Mesenchymal stem cell (in vitro differentiated cells and primary cell): ENCODE measurements at regions not wholly inside any gene's neighbourhood (a gene's known extent, or its start where the extent isn't known, plus 50 kb on each side); places are given as distances from the start of the nearest gene placed in this dataset.

Experiments used
- DNase-seq: peaks from one replicate; pipeline ENCODE4 v3.0.0-alpha.2; 2013
- H2AFZ ChIP-seq: one replicate; pipeline ENCODE4 v1.6.1; 2013; ENCODE audit warnings: low read depth, mild to moderate bottlenecking, control low read depth, inconsistent platforms, low read length, moderate library complexity
- H2AK5ac ChIP-seq: 2 replicates; pipeline ENCODE4 v1.6.1; 2013; ENCODE audit warnings: low read length, moderate library complexity, mild to moderate bottlenecking, inconsistent platforms; ENCODE audit not compliant: severe bottlenecking
- H2BK120ac ChIP-seq: one replicate; pipeline ENCODE4 v1.6.1; 2013; ENCODE audit warnings: low read depth, mild to moderate bottlenecking, inconsistent platforms, low read length, moderate library complexity
- H2BK12ac ChIP-seq, 2 experiments: one replicate each; pipeline ENCODE4 v1.6.1; 2013; ENCODE audit warnings: inconsistent platforms in 2 of 2, low read length in 2 of 2, mild to moderate bottlenecking in 2 of 2, moderate library complexity in 2 of 2, control low read depth in 1 of 2
- H2BK15ac ChIP-seq: one replicate; pipeline ENCODE4 v1.6.1; 2013; ENCODE audit warnings: mild to moderate bottlenecking, low read depth, inconsistent platforms; ENCODE audit not compliant: poor library complexity, severe bottlenecking
- H2BK5ac ChIP-seq: 2 replicates; pipeline ENCODE4 v1.6.1; 2013; ENCODE audit warnings: low read depth, mild to moderate bottlenecking, low read length, control low read depth, inconsistent platforms; ENCODE audit not compliant: poor library complexity, severe bottlenecking
- H3K14ac ChIP-seq, 2 experiments: one replicate each; pipeline ENCODE4 v1.6.1; 2013; ENCODE audit warnings: inconsistent platforms in 2 of 2, low read length in 2 of 2, control low read depth in 1 of 2, mild to moderate bottlenecking in 1 of 2, moderate library complexity in 1 of 2
- H3K18ac ChIP-seq, 2 experiments: one replicate each; pipeline ENCODE4 v1.6.1; 2013; ENCODE audit warnings: inconsistent platforms in 2 of 2, low read length in 2 of 2, control low read depth in 1 of 2, low read depth in 1 of 2, mild to moderate bottlenecking in 1 of 2
- H3K23ac ChIP-seq, 2 experiments: one replicate each; pipeline ENCODE4 v1.6.1; 2013; ENCODE audit warnings: inconsistent platforms in 2 of 2, low read length in 2 of 2, mild to moderate bottlenecking in 2 of 2, moderate library complexity in 2 of 2, control low read depth in 1 of 2
- H3K27ac ChIP-seq: 2 replicates; pipeline ENCODE4 v1.5.1; 2013; ENCODE audit warnings: mild to moderate bottlenecking, moderate library complexity, low read length, control low read depth, inconsistent platforms; ENCODE audit not compliant: poor library complexity, severe bottlenecking
- H3K27me3 ChIP-seq, 2 experiments: 2 replicates each; pipeline versions ENCODE4 v1.6.1 to v1.7.0; 2013; ENCODE audit warnings: low read length in 2 of 2, mild to moderate bottlenecking in 2 of 2, moderate library complexity in 2 of 2, control low read depth in 1 of 2, inconsistent platforms in 1 of 2; ENCODE audit not compliant: control insufficient read depth in 1 of 2, insufficient read depth in 1 of 2
- H3K36me3 ChIP-seq, 2 experiments: 2 replicates each; pipeline versions ENCODE4 v1.6.1 to v1.7.0; 2013; ENCODE audit warnings: low read length in 2 of 2, control low read depth in 1 of 2, inconsistent platforms in 1 of 2, low read depth in 1 of 2, mild to moderate bottlenecking in 1 of 2; ENCODE audit not compliant: insufficient read depth in 2 of 2, control insufficient read depth in 1 of 2
- H3K4ac ChIP-seq, 2 experiments: one replicate each; pipeline ENCODE4 v1.6.1; 2013; ENCODE audit warnings: inconsistent platforms in 2 of 2, low read length in 2 of 2, mild to moderate bottlenecking in 2 of 2, moderate library complexity in 2 of 2, control low read depth in 1 of 2, low read depth in 1 of 2
- H3K4me1 ChIP-seq: 2 replicates; pipeline ENCODE4 v1.6.1; 2013; ENCODE audit warnings: low read depth, low read length, control low read depth; ENCODE audit not compliant: control insufficient read depth, insufficient read depth
- H3K4me2 ChIP-seq: 2 replicates; pipeline ENCODE4 v1.6.1; 2013; ENCODE audit warnings: low read length, mild to moderate bottlenecking, inconsistent platforms; ENCODE audit not compliant: poor library complexity, severe bottlenecking
- H3K4me3 ChIP-seq, 2 experiments: 2 replicates each; pipeline versions ENCODE4 v1.5.1 to v1.7.0; 2013; ENCODE audit warnings: low read length in 2 of 2, mild to moderate bottlenecking in 2 of 2, control low read depth in 1 of 2, low read depth in 1 of 2; ENCODE audit not compliant: insufficient read depth in 1 of 2
- H3K79me1 ChIP-seq: replicated peaks from 2 replicates; pipeline ENCODE4 v1.6.1; 2013; ENCODE audit warnings: mild to moderate bottlenecking, control low read depth, low read length, inconsistent platforms; ENCODE audit not compliant: poor library complexity, severe bottlenecking
- H3K9ac ChIP-seq: 2 replicates; pipeline ENCODE4 v1.7.0; 2013; ENCODE audit warnings: mild to moderate bottlenecking, low read length, moderate library complexity
- H3K9me3 ChIP-seq: 2 replicates; pipeline ENCODE4 v1.7.0; 2013; ENCODE audit warnings: mild to moderate bottlenecking, low read length; ENCODE audit not compliant: control insufficient read depth
- H4K8ac ChIP-seq: one replicate; pipeline ENCODE4 v1.6.1; 2013; ENCODE audit warnings: inconsistent platforms, mild to moderate bottlenecking, low read length, moderate library complexity
- H4K91ac ChIP-seq: one replicate; pipeline ENCODE4 v1.6.1; 2013; ENCODE audit warnings: mild to moderate bottlenecking, low read length, inconsistent platforms
- WGBS: methylation state at CpG from one replicate; pipeline ENCODE4 v1.1.7; 2013; ENCODE audit warnings: mixed read lengths; 5-methylcytosine and 5-hydroxymethylcytosine counted together

DNA sequence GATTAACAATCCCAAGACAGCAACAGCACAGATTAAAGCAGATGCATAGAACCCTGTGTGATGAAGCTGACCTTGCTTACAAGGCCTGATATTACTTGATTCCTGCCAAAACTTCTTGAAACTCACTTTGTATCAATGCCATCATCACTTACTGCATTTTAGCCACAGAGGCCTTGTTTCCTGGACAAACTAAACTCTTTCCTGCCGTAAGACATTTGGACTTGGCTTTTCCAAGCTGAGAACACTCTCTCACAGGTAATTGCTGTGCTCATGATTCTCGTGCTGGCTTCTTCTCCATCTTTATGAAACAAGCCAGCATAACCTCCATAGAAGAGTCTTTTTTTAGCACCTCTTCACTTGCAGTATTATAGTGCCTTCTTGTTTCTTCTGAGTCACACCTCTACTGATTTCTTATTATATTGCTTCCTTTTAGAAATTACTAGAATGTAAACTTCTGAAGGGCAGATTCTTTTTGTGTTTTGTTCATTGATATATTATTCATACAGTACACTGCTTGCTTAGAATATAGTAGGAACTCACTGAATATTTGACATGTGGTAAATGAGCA, 456.5 kb upstream of the ZNF608 start:
- no peak overlapping the region for H2BK12ac ChIP-seq
- no peak overlapping the region for H4K91ac ChIP-seq
- no peak overlapping the region for H3K18ac ChIP-seq
- H4K8ac ChIP-seq: no peak overlapping the region
- no peaks in the 10 kb centered on the region for H3K36me3 ChIP-seq
- no peak overlapping the region for H3K9ac ChIP-seq
- no peak for DNase-seq
- no peaks in the 10 kb centered on the region for H3K79me1 ChIP-seq
- no peak overlapping the region for H3K4ac ChIP-seq
- no peaks in the 10 kb centered on the region for H3K27me3 ChIP-seq
- H3K27ac ChIP-seq: no peak overlapping the region
- peaks cover 6% of the 10 kb centered on the region for H3K4me1 ChIP-seq
- no peaks in the 10 kb centered on the region for H3K9me3 ChIP-seq
- no peak overlapping the region for H3K14ac ChIP-seq
- no peak overlapping the region for H3K4me3 ChIP-seq
- 94% methylated on average over 2 of the region's 2 CpGs for WGBS
- no peak overlapping the region for H2BK120ac ChIP-seq
- no peak overlapping the region for H3K23ac ChIP-seq
- no peak overlapping the region for H2AK5ac ChIP-seq
- H2BK5ac ChIP-seq: no peak overlapping the region
- no peak overlapping the region for H2AFZ ChIP-seq
- no peak overlapping the region for H2BK15ac ChIP-seq
- no peak overlapping the region for H3K4me2 ChIP-seq

DNA sequence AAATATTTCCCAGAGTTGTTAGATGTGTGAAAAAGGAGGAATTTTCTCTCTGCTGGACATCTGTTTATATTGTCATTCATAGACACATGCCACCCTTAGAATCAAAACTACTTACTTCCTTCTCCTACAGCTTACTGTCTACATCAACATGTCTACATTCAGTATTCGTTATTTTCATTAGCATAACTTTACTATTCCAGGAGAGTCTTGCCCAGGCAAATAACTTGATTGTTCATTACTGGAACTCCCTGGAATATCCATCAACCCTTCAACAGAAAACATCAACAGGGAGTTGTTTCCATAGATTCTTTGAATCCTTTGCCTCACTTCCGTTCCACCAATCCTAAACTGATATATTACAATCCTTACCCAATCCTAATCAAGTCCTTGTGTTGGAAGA, 457.5 kb upstream of the ZNF608 start:
- no peaks in the 10 kb centered on the region for H3K9me3 ChIP-seq
- no peak overlapping the region for H3K23ac ChIP-seq
- no peak overlapping the region for H3K4me2 ChIP-seq
- no peak overlapping the region for H3K4me3 ChIP-seq
- 97% methylated on average over 2 of the region's 2 CpGs for WGBS
- no peak overlapping the region for H2AK5ac ChIP-seq
- no peak overlapping the region for H3K18ac ChIP-seq
- H3K9ac ChIP-seq: no peak overlapping the region
- no peak overlapping the region for H4K91ac ChIP-seq
- peaks cover 6% of the 10 kb centered on the region for H3K4me1 ChIP-seq
- no peak overlapping the region for H3K14ac ChIP-seq
- H2BK12ac ChIP-seq: no peak overlapping the region
- no peak for DNase-seq
- no peak overlapping the region for H2BK15ac ChIP-seq
- H3K79me1 ChIP-seq: no peaks in the 10 kb centered on the region
- no peaks in the 10 kb centered on the region for H3K36me3 ChIP-seq
- no peak overlapping the region for H4K8ac ChIP-seq
- no peaks in the 10 kb centered on the region for H3K27me3 ChIP-seq
- H2BK5ac ChIP-seq: no peak overlapping the region
- no peak overlapping the region for H2AFZ ChIP-seq
- no peak overlapping the region for H3K4ac ChIP-seq
- H2BK120ac ChIP-seq: no peak overlapping the region
- no peak overlapping the region for H3K27ac ChIP-seq

- Histone ChIP-seq H3K9ac (no peak overlapping the region), H3K27me3 (no peaks in the 10 kb centered on the region), H2BK5ac (no peak overlapping the region), H3K4me1 (peaks cover 1% of the 10 kb centered on the region), H2BK120ac (no peak overlapping the region), H3K36me3 (no peaks in the 10 kb centered on the region), H3K27ac (no peak overlapping the region), H2BK15ac (no peak overlapping the region), H2BK12ac (no peak overlapping the region), H3K9me3 (no peaks in the 10 kb centered on the region), H4K91ac (no peak overlapping the region), H3K18ac (no peak overlapping the region), H3K4me2 (no peak overlapping the region), H3K23ac (no peak overlapping the region), H3K4me3 (no peak overlapping the region), H2AK5ac (no peak overlapping the region), H2AFZ (no peak overlapping the region), H3K79me1 (no peaks in the 10 kb centered on the region), H3K4ac (no peak overlapping the region), H3K14ac (no peak overlapping the region), H4K8ac (no peak overlapping the region)
- WGBS: 89% methylated on average over 6 of the region's 6 CpGs
- DNase-seq: no peak
Observed at GRCh38 chr5:125205601-125206225, 459.3 kb upstream of the ZNF608 start.

DNA sequence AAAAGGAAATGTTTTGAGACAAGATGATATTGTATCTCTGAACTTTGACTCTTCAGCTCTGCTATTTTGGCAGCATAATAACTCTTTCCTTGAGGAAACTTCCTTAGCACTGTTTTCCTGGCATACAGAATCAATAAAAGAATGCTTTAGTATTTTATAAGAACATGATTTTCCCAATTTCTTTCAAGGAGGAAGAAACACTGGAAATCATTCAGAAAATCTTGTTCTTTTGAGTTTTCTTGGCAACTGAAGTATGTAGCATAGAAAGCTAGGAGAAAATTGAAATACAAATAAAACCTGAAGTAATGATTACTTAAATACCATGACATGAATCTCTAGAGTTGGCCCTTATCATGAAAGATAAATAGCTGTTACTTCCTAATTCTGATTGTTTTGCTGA, 461.4 kb upstream of the ZNF608 start:
- no peak overlapping the region for H3K14ac ChIP-seq
- no peak overlapping the region for H3K23ac ChIP-seq
- no peaks in the 10 kb centered on the region for H3K4me1 ChIP-seq
- no peak for DNase-seq
- no peak overlapping the region for H3K4ac ChIP-seq
- H3K27me3 ChIP-seq: no peaks in the 10 kb centered on the region
- H3K9ac ChIP-seq: no peak overlapping the region
- H2AK5ac ChIP-seq: no peak overlapping the region
- H3K4me3 ChIP-seq: no peak overlapping the region
- no peaks in the 10 kb centered on the region for H3K79me1 ChIP-seq
- H3K9me3 ChIP-seq: no peaks in the 10 kb centered on the region
- H2BK12ac ChIP-seq: no peak overlapping the region
- no peaks in the 10 kb centered on the region for H3K36me3 ChIP-seq
- no peak overlapping the region for H3K4me2 ChIP-seq
- H4K91ac ChIP-seq: no peak overlapping the region
- H3K18ac ChIP-seq: no peak overlapping the region
- H2BK5ac ChIP-seq: no peak overlapping the region
- no peak overlapping the region for H3K27ac ChIP-seq
- no peak overlapping the region for H2BK120ac ChIP-seq
- H2AFZ ChIP-seq: no peak overlapping the region
- H4K8ac ChIP-seq: no peak overlapping the region
- no peak overlapping the region for H2BK15ac ChIP-seq
